Erythroblast (primary cell): ENCODE measurements at regions not wholly inside any gene's neighbourhood (a gene's known extent, or its start where the extent isn't known, plus 50 kb on each side); places are given as distances from the start of the nearest gene placed in this dataset.
"Not testable (repeated sequence)": the region's sequence is repeated elsewhere in the genome, so short reads cannot be mapped to it uniquely, and the experiment has no call there.

Source experiments
- DNase-seq, 2 experiments: peaks; one replicate each; lab custom pipeline; 2025; lab: John Stamatoyannopoulos, UW
- GATA1 ChIP-seq: IDR thresholded peaks from 2 replicates; pipeline ENCODE4 v1.6.1; 2011; ENCODE audit warnings: low read depth, mild to moderate bottlenecking, control low read depth, low read length, moderate library complexity
- POLR2A ChIP-seq: IDR thresholded peaks from 2 replicates; pipeline ENCODE4 v1.6.1; 2011; ENCODE audit warnings: mild to moderate bottlenecking, low read length

DNA sequence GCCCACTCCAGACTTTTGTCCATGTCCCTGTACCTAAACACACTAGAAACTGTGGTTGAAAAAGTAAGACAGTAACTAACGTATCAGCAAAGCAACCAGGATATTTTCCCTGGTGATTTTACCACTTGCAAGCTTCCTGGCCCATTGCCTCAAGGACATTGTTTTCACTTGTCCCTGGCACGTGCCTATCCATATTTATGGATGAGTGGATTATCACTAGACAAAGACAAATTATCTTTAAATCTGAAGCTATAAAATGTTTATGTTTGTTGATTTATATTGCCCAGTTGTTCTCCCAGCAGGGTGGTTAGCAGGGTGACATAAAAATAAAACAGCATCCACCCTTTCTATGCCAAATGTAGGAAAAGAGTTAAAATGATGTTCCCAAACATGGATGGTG lies 93.2 kb upstream of the STEAP1 start:
- no peak for DNase-seq
- TF ChIP-seq GATA1 (no peak), POLR2A (no peak)

GRCh38 chr7:90064370-90064769 lies 89.9 kb upstream of the STEAP1 start:
- no peak for DNase-seq
- TF ChIP-seq GATA1 = no peak
- TF ChIP-seq POLR2A = no peak

- TF ChIP-seq GATA1 = no peak
- TF ChIP-seq POLR2A = no peak
- DNase-seq = no peak
These were observed 87.1 kb upstream of the STEAP1 start for GRCh38 chr7:90067171-90067570.

DNA sequence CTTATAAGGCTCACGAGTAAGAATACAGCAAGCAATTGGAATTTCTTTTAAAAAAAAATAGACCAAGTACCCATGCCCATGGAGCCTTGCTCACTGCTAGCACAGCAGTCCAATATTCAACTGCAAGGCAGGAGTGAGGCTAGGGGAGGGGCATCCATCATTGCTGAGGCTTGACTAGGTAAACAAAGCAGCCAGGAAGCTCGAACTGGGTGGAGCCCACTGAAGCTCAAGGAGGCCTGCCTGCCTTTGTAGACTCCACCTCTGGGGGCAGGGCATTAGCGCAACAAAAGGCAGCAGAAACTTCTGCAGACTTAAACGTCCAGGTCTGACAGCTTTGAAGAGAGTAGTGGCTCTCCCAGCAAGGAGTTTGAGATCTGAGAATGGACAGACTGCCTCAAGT lies 84.0 kb upstream of the STEAP1 start:
- DNase-seq = not testable (repeated sequence)

- TF ChIP-seq GATA1 = no peak
- no peak for TF ChIP-seq POLR2A
- no peak for DNase-seq
These were observed 75.3 kb upstream of the STEAP1 start for GRCh38 chr7:90078921-90079320.

GRCh38 chr7:90081621-90082020 lies 72.6 kb upstream of the STEAP1 start:
- DNase-seq = peak in 1 of 2 experiments; percentile 5
- TF ChIP-seq POLR2A (no peak), GATA1 (no peak)

- TF ChIP-seq GATA1 (no peak), POLR2A (no peak)
These were observed 61.8 kb upstream of the STEAP1 start for GRCh38 chr7:90092506-90092905.

GRCh38 chr7:90094030-90094429 lies 60.2 kb upstream of the STEAP1 start:
- no peak for TF ChIP-seq GATA1
- no peak for TF ChIP-seq POLR2A
- no peak for DNase-seq

More at GRCh38 chr7:90092506-90092905, 61.8 kb upstream of the STEAP1 start:
- DNase-seq = no peak
